Iris pigment epithelial cell (primary cell): ENCODE measurements at regions not wholly inside any gene's neighbourhood (a gene's known extent, or its start where the extent isn't known, plus 50 kb on each side); places are given as distances from the start of the nearest gene placed in this dataset.
"Not testable (repeated sequence)": the region's sequence is repeated elsewhere in the genome, so short reads cannot be mapped to it uniquely, and the experiment has no call there.

Source experiments
- DNase-seq: peaks from one replicate; pipeline ENCODE4 v3.0.0-alpha.2; 2011; ENCODE audit warnings: low read depth

DNA sequence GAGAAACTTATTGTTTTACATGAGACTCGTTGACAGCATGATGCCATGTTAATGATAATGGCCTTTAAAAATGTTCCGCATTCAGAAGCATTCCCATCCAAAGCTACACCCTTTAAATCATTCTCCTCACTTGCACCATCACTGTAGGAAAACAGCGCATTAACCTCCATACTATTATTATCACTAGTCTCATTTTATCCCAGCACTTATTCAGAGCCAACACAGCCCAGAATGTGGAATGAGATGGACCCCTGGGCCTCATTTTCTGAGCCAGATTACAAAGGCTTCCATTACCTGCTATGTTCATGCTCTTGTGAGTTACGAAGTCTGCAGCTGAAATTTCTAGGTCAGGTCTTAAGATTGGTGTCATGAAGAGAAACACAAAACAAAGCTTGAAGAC lies 159.4 kb downstream of the HS3ST3A1 start:
- no peak for DNase-seq

DNA sequence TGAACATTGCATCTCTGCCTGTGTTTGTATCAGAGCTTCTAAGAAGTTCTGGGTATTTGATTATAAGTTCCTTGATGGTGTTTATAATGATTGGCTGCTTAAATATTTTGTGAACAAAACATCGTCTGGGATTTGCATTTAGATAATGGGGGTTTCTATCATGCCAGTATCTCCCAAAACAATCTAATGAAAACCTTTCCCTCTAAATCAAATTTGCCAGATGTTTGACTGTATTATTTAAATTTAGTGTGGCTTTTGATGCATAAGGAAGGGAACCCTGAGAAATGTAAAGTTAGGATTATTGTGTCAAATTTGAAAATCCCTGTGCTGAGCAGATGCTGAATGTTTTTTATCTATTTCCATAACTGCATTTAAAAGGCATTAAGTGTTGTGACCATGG lies 159.9 kb downstream of the HS3ST3A1 start:
- DNase-seq, result no peak

DNA sequence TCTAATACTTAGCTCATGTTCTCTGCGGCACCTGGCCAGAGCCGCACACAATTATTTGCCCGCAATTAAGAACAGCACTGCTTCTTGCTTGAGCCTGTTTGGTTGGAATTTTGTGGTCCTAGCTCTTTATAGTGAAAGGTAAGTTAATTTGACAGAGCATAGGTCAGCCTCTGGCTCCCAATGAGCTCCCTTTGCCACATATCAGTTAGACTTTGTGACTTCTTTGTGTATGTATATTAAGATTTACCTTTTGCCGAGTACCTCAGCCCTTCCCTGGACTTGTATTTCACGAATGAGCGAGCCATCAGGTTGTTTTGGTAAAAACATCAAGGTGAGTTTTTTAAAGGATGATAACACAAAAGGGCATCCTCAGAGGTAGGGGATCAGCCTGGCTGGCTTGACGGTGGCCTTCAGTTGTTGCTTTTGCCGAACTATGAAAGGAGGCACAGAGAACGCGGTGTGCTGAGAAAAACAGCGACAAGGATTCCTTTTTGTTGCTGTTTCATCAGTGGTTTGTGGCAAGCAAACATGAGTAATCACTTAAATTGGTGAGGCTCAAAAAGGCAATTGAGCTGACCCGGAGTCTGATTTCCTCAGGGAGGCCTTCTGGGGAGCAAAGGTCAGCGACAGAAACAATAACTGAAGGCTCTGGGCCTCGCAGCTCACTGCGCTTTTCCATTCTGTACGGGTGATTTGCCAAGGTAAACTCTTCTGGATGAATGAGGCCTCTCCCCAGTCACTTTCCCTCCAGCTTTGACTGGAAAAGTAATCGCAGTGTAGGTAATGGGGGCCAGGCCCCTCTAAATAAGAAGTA lies 163.6 kb downstream of the HS3ST3A1 start:
- peak; percentile 59 for DNase-seq

DNA sequence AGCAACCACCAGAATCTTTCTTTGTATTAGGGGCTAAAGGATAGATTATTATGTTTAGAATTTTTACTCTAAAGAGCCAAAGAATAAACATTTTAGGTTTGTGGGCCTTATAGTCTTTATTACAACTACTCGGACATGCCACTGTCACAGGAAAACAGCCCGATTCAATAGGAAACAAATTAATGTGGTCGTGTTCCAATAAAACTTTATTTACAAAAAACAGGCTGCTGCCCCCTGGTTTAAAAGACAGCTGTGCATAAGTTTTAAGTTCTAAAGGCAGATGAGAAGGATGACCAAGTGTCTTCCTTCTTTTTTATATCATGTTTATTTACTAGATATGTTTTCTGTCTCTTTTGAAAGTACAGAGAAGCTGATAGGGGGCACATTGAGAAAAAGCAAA lies 166.5 kb downstream of the HS3ST3A1 start:
- no peak for DNase-seq

DNA sequence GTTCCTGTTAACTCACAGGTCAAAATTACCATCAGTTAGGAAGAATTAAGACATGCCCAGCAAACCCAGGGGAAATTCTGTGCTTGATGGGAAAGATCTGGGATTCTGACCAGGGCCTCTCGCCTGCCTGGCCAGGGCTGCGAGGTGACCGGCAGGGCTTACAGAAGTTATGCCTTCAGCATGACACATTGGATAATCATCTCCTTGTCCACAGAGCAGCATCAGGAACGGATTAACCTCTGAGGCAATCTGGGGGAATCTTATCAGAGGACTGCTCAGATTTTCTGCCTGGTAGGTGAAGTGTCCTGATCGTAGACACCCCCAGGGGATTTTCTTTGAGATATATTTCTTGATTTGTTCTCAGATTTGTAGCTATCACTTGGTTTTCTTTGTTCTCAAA lies 172.5 kb downstream of the HS3ST3A1 start:
- DNase-seq, result peak; percentile 90

DNA sequence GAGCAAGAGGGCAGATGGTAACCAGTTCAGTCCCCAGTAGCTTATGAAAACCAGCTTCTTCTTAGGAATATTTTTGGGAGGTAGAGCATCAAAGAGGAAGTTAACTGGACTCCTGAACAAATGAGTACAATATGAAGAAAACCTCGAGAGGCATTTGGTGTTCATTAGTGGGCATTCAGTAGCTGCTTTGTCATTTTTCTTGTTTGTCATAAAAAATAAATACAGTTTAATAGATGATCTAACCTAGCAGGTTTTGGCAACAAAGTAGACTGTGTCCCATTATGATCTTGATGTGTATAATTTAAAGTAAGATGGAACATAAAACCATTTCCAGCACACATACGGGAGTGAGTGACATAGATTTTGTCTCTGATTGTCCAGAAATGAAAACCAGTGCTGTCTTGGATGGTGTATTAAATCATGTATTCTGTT lies 173.1 kb downstream of the HS3ST3A1 start:
- DNase-seq, result no peak

DNA sequence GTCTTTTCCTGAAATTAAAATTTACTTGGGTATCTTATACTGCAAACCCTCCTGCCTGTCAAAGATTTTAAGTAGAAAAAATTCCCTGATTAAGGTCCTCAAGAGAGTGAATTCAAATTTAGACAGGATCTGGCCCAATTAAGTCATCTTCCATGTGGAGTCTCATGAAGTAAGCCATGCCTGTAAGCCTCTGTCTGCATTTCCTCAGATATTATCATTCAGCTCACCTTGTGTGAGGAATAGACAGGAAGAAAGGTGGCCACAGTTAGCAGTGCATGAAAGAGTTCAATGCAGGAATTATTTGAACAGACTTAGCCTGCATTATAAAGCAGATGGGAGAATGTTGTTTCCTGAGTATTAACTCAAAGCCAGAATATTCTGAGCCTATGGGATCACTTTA lies 174.7 kb downstream of the HS3ST3A1 start:
- DNase-seq, result no peak

DNA sequence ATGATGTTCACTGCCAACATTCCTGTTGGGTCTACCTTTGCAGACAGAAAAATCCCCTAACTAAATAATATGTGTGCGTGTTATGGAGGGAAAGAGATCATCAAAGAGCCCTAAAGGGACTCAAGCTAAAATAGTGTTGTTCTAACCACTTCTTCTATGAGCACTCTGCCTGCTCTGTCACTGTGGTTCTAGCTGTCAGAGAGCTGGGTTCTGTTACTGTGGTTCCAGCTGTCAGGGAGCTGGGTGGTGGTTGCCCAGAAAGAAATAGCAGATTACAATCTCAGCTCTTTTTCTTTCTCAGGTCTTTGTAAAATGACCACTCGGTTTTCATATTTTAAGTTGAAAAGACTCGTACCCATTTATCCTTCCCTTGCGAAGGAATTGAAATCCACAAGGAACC lies 176.3 kb downstream of the HS3ST3A1 start:
- DNase-seq, result no peak

DNA sequence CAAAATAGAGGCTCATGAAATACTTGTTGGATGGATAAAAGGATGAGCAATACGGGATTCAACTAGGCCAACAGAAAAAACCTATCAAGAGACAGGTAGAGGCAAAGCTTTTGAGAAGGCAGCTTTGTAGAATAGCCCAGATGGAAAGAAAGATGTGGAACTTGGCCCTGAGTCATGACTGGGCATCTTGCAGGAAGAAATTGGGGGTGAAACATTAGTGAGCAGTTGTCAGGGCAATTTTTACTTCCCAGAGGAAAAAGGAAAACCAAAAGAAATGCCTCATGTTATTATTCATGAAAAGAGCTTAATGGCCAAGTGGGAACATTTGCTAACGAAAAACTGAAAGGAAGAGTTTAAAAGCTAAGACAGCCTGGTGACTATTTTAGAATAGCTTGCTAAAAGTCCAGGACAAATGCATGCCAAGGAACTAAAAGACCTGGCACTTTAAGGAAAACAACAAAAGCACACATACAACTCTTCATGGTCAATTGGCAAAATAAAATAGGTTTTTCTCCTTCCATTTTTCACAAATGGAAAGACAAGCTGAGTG lies 180.1 kb downstream of the HS3ST3A1 start:
- no peak for DNase-seq

DNA sequence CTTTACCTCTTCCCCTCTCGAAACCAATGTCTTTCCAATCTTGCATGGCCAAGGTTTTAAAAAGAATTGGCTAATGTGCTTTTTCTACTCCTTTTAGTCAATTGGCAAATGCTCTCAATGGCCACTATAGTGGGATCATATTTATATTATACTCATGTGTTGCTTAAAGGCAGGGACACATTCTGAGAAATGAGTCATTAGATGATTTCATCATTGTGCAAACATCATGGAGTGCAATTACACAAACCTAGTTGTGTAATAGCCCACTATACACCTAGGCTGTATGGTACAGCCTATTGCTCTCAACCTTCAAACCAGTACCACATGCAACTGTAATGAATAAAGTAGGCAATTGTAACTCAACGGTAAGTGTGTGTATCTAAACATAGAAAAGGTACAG lies 180.9 kb downstream of the HS3ST3A1 start:
- peak; percentile 91 for DNase-seq

DNA sequence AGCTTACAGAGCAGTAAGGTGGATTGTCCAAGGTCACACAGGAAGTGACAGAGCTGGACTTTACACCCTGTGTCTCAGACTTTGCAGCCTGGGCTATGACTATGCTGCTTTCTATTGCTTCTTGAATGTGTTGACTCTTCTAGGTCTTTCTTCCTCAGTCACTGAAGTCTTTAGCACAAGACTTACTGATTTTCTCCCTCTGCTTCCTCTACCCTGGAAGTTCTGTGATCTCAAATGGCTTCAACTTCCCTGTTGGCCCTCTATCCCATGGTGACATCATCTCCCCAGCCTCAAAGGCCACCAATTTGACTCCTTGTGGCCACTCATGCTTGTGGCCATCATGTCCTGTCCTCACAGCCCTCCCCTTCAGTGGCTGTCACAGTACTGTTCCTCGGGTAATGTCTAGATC lies 181.3 kb downstream of the HS3ST3A1 start:
- DNase-seq, result peak; percentile 45

DNA sequence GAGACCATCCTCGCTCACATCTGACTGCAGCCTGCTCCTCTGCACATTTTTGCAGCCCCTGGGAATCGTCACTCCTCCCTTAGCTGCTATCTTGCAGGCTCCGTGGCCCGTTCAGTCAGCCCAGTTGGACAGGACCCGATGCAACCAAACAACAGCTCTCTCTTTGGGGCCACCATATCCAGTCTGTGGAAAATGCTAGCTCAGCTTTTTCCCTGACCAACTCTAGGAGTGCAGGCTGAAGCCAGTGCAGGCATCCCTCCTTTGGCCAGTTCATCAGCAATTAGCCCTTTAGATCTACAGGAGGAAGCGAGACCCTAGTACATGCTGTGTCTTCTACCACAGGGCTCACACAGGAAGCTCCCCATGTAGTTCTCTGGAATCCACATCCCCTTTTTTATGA lies 182.1 kb downstream of the HS3ST3A1 start:
- no peak for DNase-seq

DNA sequence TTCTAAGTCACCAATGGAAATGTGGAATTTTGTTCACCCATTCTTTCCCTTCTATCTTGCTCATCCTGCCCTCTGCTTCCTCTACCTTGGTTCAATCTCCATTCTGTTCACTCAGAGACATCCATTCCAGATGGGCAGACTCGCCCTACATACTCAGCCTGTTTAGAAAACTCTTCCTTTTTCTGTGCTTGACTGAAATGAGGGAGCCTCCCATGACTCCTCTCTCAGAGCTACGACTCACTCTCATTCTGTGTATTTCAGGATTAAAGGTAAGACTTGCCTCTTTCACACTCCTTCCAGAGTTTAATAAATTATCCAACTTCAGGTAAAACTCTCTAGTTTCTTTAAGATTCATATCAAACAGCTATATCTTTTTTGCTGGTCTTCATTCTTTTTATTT lies 182.8 kb downstream of the HS3ST3A1 start:
- no peak for DNase-seq

DNA sequence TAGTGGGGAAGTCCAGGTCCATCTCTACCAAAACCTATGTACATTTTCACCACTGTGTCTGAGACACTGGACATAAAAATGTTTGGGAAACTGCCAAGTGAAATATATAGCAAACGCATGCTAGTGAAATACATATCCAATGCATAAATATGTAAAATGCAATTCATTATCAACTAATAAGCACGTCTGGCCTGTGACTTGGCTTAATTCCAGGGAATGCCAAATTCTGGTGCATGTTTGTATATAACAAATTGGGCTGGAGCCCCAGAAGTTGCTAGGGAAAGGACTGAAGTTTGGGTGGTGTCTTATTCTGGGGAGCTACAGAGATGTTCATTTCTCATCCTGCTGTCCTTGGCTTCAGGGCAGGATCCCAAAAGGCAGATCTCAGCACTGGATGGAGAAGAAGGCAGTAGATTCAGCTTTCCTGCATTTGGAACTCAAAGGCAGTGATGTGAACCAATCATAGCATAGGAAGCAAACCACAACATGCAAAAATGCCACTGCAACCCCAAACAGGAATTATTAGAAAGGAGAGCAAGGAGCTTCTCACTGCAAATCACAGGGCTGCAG lies 184.3 kb downstream of the HS3ST3A1 start:
- DNase-seq, result no peak

DNA sequence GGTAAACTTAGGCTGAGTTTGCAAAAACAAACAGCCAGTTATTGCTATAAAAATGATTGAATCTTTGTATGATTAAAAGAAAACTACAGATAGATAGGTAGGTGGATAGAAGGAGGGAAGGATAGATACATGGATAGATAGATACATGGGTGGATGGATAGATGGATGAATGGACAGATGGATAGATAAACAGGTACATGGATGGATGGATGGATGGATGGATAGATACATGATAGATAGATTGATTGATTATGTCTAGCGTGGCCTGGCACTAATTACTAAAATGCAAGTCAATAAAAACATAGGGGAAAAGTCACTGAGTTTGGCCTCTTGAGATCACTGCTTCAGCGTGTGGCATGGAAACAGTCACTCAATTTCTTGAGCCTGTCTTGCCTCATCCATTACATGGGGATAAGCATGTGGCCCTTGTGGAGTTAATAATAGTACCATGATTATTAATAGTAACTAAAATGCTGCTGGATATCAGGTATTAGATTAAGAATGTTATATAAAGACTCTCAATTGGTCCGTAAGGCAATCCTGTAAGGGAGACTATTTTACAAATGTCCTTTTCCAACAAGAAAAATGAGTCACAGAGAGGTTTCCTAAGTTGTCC lies 184.9 kb downstream of the HS3ST3A1 start:
- DNase-seq, result no peak

DNA sequence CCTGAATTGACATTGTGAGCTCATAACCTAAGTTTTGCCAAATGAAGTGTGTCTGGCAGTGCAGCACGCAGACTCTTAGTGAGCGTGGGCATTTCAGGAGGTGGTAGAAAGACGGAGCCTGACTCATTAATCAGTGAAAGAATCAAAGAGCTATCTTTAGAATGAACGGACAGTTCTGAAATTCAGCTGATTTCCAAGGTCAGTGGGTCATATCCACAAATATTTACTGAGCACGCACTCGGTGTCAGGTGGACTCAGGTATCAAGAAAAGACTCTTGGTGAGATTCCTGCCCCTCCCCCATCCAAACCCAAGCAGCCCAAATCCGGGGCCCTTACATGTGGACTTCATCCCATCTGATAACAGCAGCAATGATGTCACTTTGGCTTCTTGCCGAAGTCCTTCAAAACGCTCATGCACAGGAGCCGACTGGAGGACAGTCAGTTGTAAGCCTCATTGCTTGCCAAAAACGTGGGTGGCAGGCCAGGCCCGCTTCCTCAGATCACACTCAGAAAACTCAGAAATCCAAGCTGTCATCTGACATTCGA lies 185.8 kb downstream of the HS3ST3A1 start:
- peak; percentile 90 for DNase-seq

DNA sequence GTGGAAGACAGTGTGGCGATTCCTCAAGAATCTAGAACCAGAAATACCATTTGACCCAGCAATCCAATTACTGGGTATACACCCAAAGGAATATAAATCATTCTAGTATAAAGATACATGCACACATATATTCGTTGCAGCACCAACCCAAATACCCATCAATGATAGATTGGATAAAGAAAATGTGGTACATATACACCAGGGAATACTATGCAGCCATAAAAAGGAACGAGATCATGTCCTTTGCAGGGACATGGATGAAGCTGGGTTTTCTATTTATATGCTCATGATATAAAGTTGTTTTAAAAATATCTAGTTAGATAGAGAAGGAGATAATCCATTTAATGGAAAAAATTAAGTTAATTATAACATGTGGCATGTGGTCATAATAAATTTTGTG lies 186.5 kb downstream of the HS3ST3A1 start:
- not testable (repeated sequence) for DNase-seq

DNA sequence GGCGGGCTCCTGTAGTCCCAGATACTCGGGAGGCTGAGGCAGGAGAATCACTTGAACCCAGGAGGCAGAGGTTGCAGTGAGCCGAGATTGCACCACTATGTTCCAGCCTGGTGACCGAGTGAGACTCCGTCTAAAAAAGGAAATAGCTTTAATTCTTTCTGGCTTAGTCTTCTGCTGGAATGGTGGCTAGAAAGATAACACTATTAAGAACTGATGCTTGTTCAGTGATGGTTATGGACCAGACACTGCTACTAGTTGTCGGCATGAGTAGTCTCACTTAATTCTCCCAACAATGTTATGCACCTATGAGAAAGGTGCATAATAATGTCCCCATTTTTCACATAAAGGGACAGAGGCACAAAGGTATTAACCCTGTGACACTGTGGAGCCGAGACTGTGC lies 188.7 kb downstream of the HS3ST3A1 start:
- peak; percentile 79 for DNase-seq

DNA sequence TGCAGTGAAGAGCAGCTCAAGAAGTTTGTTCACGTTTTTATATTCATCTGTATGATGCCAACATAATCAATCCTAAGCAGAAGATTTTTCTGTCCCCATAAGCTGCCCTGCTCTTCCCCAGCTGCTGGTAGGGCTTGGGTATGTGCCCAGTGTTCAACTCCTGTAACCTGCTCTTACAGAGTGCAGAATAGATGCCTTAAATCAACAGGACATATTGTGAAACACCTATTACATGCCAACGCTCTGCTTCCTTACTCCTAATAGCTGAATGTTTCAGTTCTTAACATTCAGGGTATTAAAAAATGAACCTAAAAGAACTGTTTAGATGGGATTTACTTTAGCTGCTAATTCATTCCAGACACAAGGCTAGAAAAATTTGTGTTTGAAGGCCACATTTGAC lies 190.9 kb downstream of the HS3ST3A1 start:
- peak; percentile 65 for DNase-seq

DNA sequence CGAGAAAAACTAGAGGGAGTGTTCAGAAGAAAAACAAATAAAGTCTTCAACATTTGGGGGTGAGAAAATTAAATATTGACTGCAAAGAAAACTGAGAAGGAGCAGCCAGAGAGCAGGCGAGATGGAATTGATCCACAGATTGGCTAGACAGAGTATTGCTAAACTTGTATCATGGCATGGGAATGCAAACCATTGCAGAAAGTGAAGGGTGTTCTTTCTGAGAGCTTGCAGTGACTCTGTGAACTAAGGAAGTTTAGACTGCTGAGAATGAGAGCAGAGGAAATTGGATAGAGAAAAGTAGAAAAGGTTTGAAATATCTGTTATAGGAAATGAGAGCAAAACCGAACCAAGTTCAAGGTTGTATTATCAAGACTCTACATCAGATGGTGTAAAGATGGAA lies 191.5 kb downstream of the HS3ST3A1 start:
- DNase-seq, result peak; percentile 33

DNA sequence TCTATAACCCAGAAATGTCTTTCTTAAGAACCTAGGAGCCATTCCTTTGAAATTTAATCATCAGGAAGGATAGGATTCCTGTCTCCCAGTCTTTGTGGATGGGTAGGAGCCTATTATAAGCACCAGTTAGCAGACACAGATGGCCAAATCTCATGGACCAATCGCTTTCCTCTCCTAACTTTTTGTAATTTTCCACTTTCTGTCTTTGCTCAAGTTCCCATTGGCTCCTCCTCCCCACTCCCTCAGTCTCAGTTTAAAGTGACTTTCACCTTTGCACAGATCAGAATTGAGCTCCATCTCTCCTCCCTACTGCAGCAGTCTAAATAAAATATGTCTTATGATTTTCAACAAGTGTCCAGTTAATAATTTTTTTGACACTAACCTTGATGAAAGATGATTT lies 192.3 kb downstream of the HS3ST3A1 start:
- DNase-seq, result no peak

DNA sequence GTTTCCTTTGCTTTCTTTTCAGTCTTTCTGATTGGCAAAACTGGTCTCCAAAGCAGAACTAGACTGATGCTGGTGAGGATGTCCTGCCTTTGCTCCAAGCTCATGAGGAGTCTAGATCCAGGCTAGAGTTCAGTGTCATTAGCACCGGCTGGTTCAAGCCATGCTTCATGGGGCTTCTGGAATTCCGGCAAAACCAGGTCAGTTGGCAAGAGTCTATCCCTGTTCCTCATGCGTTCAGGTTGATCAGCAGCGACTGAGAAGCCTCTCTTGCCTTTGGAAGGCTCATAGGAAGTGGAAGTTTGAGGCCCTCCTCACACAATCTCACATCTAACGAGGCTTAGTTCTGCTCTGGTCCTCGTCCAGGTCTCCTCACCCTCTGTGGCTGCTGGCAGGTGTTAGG lies 194.3 kb downstream of the HS3ST3A1 start:
- DNase-seq, result no peak

DNA sequence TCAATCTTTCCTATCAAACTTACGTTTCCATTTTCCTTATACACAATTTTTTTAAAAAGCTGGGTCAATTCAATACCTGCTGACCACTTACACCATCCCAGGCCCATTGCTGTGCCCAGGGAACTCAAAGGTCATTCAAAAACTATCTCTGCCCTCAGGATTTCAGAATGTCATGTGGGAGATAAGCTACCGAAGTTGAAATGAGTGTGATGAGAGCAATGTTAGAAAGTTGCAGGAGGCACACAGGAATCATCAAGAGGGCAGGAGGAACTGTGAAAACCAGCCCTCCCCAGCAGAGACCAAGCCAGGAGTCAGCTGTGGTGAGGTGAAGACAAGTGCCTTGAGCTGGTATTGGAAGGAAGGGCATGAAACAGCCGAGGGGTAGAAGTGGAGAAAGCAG lies 195.9 kb downstream of the HS3ST3A1 start:
- DNase-seq, result no peak
